Tibial nerve (tissue), 4 donors: ENCODE measurements at regions not wholly inside any gene's neighbourhood (a gene's known extent, or its start where the extent isn't known, plus 50 kb on each side); places are given as distances from the start of the nearest gene placed in this dataset.

Experiments used
- DNase-seq, 2 donors: peaks; one replicate each; pipeline ENCODE4 v3.0.0-alpha.2; 2019; ENCODE audit warnings: low spot score in 2 of 2
- H3K27ac ChIP-seq, 4 donors: fragments of 200-600 bp; sonication (generic) in 3 of 4; one replicate each; pipeline ENCODE4 v1.5.1; 2017 to 2019; ENCODE audit warnings: mild to moderate bottlenecking in 1 of 4
- H3K27me3 ChIP-seq, 2 donors: fragments of 200-600 bp; sonication (generic) in 1 of 2; one replicate each; pipeline versions ENCODE4 v1.5.1 to v1.6.0; 2017 to 2019
- H3K36me3 ChIP-seq, 3 donors: fragments of 200-600 bp; sonication (generic); one replicate each; pipeline ENCODE4 v1.5.1; 2018 to 2019
- H3K4me1 ChIP-seq, 4 donors: fragments of 200-600 bp; sonication (generic) in 3 of 4; one replicate each; pipeline ENCODE4 v1.5.1; 2017 to 2019
- H3K4me3 ChIP-seq, 4 donors: fragments of 200-600 bp; sonication (generic) in 3 of 4; one replicate each; pipeline ENCODE4 v1.5.1; 2017 to 2019; ENCODE audit warnings: mild to moderate bottlenecking in 1 of 4, moderate library complexity in 1 of 4
- H3K9me3 ChIP-seq, 4 donors: fragments of 200-600 bp; sonication (generic) in 3 of 4; one replicate each; pipeline ENCODE4 v1.5.1; 2017 to 2019
- EP300 ChIP-seq, 2 donors: sonication (generic); formaldehyde crosslinking; IDR thresholded peaks; one replicate each; pipeline ENCODE4 v1.6.1; 2017; ENCODE audit warnings: antibody characterized with exemption in 2 of 2, mild to moderate bottlenecking in 1 of 2
- POLR2A ChIP-seq, 2 donors: fragments of 450-650 bp; IDR thresholded peaks; one replicate each; pipeline ENCODE4 v1.6.1; 2017; ENCODE audit warnings: antibody characterized with exemption in 2 of 2, mild to moderate bottlenecking in 2 of 2, moderate library complexity in 2 of 2
- WGBS, 2 donors: methylation state at CpG; one replicate each; pipeline ENCODE4 v1.1.5; 2018; 5-methylcytosine and 5-hydroxymethylcytosine counted together
- TF ChIP-seq, protein P1 (sequence below), 5 experiments: fragments of 200-600 bp in 3 of 5; fragments of 450-650 bp in 2 of 5; sonication (generic) in 3 of 5; IDR thresholded peaks; one replicate each; pipeline ENCODE4 v1.5.1; 2016 to 2019; ENCODE audit warnings: antibody characterized with exemption in 5 of 5, mild to moderate bottlenecking in 3 of 5, moderate library complexity in 2 of 5

DNA sequence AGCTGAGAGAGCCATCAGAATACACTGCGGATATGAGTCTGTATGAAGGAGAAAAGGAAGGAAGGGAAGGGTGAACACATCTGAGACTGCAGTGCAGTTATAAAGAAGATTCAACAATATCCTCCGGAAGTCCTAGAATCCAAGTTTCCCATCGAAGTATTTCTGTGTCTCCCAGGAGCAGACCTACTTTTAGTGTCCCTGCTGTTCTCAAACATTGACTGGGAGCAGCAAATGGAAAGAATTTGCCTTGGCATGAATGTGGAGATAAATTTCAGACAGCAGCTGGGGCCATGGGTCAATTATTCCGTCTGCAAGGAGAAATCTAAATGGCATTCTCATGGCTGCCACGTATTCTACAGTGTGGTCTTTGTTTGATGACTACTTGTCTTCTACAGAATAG lies 478.1 kb upstream of the SMC2 start:
- TF ChIP-seq EP300 (IDR thresholded peaks at IDR 0.05) (no peak), POLR2A (IDR thresholded peaks at IDR 0.05) (no peak)
- TF ChIP-seq, protein P1, sequence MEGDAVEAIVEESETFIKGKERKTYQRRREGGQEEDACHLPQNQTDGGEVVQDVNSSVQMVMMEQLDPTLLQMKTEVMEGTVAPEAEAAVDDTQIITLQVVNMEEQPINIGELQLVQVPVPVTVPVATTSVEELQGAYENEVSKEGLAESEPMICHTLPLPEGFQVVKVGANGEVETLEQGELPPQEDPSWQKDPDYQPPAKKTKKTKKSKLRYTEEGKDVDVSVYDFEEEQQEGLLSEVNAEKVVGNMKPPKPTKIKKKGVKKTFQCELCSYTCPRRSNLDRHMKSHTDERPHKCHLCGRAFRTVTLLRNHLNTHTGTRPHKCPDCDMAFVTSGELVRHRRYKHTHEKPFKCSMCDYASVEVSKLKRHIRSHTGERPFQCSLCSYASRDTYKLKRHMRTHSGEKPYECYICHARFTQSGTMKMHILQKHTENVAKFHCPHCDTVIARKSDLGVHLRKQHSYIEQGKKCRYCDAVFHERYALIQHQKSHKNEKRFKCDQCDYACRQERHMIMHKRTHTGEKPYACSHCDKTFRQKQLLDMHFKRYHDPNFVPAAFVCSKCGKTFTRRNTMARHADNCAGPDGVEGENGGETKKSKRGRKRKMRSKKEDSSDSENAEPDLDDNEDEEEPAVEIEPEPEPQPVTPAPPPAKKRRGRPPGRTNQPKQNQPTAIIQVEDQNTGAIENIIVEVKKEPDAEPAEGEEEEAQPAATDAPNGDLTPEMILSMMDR (IDR thresholded peaks at IDR 0.05), result no peak
- no peak for DNase-seq
- Histone ChIP-seq H3K9me3 (peaks cover 0 to 14% (median 3%) of the 10 kb centered on the region in 4 donors), H3K27ac (no peak overlapping the region), H3K36me3 (no peaks in the 10 kb centered on the region), H3K4me3 (no peak overlapping the region), H3K4me1 (no peaks in the 10 kb centered on the region), H3K27me3 (no peaks in the 10 kb centered on the region)
- 19 to 29% methylated on average over 5 of the region's 5 CpGs for WGBS, 2 donors

DNA sequence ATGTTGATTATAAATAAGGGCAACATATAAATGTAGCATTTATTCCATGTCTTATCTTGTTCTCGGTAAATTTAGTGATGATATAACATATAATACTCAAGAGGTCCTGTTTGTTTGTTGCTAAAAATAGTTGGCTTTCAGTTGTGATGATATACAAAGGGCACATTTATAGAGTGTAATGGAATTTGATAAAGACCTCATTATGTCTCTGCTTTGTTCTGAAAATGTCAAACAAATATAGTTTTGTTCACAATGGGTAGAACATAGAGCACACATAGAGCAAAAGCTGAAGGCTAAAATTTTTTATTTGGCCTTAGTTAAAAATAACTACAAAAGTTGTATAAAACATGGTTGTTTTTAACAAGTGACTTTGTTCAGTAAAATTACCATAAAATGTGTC lies 477.1 kb upstream of the SMC2 start:
- H3K4me1 ChIP-seq, result no peaks in the 10 kb centered on the region
- no peaks in the 10 kb centered on the region for H3K27me3 ChIP-seq
- no peaks in the 10 kb centered on the region for H3K36me3 ChIP-seq
- no peak for DNase-seq
- no peak overlapping the region for H3K4me3 ChIP-seq
- no peak overlapping the region for H3K27ac ChIP-seq
- TF ChIP-seq, protein P1 (IDR thresholded peaks at IDR 0.05), result no peak
- TF ChIP-seq POLR2A (IDR thresholded peaks at IDR 0.05), result no peak
- no peak for TF ChIP-seq EP300 (IDR thresholded peaks at IDR 0.05)
- WGBS, 2 donors, result 31 to 54% methylated on average over 1 of the region's 1 CpG
- H3K9me3 ChIP-seq, result peaks cover 0 to 14% (median 3%) of the 10 kb centered on the region in 4 donors

DNA sequence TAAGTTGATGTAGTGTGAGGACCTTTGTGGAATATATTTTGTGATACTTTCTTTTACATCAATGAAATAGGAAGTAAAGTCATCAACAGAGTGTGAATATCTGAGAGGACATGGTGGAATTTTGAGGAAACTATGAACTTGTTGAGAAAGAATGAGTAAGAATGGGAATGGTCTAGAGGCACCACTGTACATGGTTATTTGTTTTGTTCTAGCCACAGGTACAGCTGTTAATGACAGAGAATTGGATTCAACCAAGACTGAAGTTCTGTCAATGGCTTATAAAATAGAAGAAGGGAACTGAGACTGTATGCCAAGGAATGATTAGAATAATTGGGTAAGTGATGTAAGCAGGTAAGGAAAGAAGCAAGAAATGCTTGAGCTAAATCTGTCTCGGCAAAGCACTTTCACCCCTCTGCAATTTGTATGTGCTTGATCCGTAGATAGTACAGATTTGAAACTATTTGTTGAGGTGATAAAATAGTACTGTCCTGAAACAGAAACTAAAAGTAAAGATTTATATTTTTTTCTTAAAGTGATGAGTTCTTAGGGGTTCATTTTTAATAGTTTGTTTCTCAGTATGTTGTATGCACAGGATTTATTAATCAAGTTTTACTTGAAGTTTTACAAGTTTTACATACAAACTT lies 468.8 kb upstream of the SMC2 start:
- no peaks in the 10 kb centered on the region for H3K27me3 ChIP-seq
- WGBS, 2 donors, result 91 to 95% methylated on average over 2 of the region's 2 CpGs
- no peaks in the 10 kb centered on the region for H3K36me3 ChIP-seq
- H3K4me3 ChIP-seq, result no peak overlapping the region
- no peak overlapping the region for H3K27ac ChIP-seq
- TF ChIP-seq, protein P1 (IDR thresholded peaks at IDR 0.05), result no peak
- TF ChIP-seq EP300 (IDR thresholded peaks at IDR 0.05) (no peak), POLR2A (IDR thresholded peaks at IDR 0.05) (no peak)
- no peaks in the 10 kb centered on the region for H3K9me3 ChIP-seq
- DNase-seq, result no peak
- no peaks in the 10 kb centered on the region for H3K4me1 ChIP-seq

DNA sequence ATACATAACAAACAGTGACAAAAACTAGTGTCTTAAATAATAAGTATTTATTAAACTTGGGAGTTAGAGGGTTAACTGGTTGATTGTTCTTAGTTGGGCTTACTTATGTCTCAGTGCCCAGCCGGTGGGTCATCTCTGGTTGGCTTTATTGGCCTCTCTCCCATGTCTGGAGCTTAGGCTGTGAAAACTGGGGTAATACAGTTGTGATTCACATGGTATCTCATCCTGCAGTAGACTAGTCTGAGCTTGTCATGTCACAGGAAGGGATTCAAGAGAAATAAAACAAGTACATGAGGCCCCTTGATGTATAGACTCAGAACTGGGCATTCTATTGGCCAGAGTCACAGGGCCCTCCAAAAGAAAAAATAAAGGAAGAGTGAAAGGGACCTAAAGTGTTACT lies 466.4 kb upstream of the SMC2 start:
- no peaks in the 10 kb centered on the region for H3K36me3 ChIP-seq
- H3K4me3 ChIP-seq, result no peak overlapping the region
- DNase-seq, result no peak
- H3K9me3 ChIP-seq, result no peaks in the 10 kb centered on the region
- no peaks in the 10 kb centered on the region for H3K4me1 ChIP-seq
- no peak overlapping the region for H3K27ac ChIP-seq
- TF ChIP-seq, protein P1 (IDR thresholded peaks at IDR 0.05), result no peak
- TF ChIP-seq POLR2A (IDR thresholded peaks at IDR 0.05) (no peak), EP300 (IDR thresholded peaks at IDR 0.05) (no peak)
- H3K27me3 ChIP-seq, result no peaks in the 10 kb centered on the region
- WGBS, 2 donors, result 25 to 39% methylated on average over 1 of the region's 1 CpG

DNA sequence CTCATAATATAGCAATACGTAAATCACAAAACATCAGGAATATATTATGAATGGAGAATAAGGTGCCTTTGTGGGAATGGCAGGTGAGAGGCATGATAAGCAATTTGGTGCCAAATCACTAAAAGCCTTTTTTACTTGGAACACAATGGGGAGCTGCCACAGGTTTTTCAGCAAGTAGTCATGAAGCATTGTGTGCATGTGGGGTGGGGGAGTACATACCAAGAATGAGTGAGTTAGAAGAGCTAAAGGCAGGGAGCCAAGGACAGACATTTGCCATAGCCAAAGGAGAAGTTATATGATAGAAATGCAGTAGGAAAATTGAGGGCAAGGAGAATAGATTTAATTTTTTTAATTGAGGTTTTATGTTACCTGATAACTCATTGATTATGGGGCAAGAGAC lies 445.0 kb upstream of the SMC2 start:
- WGBS, 2 donors, result 90 to 100% methylated on average over 1 of the region's 1 CpG
- Histone ChIP-seq H3K4me1 (no peaks in the 10 kb centered on the region), H3K36me3 (no peaks in the 10 kb centered on the region), H3K4me3 (no peak overlapping the region), H3K27me3 (no peaks in the 10 kb centered on the region), H3K9me3 (no peaks in the 10 kb centered on the region), H3K27ac (no peak overlapping the region)
- no peak for DNase-seq
- no peak for TF ChIP-seq EP300 (IDR thresholded peaks at IDR 0.05)
- TF ChIP-seq POLR2A (IDR thresholded peaks at IDR 0.05), result no peak
- TF ChIP-seq, protein P1 (IDR thresholded peaks at IDR 0.05), result no peak
